ENCODE measurements at regions not wholly inside any gene's neighbourhood (a gene's known extent, or its start where the extent isn't known, plus 50 kb on each side); places are given as distances from the start of the nearest gene placed in this dataset.

DNA sequence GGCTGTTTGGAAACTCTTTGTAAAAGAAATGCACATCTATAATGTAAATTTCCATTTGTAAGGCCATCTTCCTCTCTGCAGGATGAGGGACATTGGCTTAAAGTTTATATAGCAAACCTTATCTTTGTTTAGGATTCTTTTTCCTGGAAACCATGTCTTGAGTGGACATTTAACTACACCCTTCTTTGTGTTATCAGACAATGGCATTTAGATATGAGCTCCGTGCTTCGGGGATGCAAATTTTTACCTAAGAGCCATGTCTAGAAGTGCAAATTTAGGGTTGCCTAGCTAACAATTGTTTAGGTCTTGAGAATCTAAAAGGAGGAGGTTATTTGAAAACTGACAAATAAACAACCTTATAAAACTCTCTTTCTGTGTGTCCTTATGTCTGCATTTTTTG is 623.8 kb downstream of the MMUT start:
- H3K27me3 ChIP-seq (ENCODE audit: insufficient read depth, low read length): no peaks in the 10 kb centered on the region
- no peak for TF ChIP-seq SP1 (IDR thresholded peaks at IDR 0.05; ENCODE audit: low read depth)
- TF ChIP-seq POLR2A (IDR thresholded peaks at IDR 0.05; ENCODE audit: borderline replicate concordance, extremely low read depth, insufficient read depth, insufficient read length): no peak
- no peak for TF ChIP-seq CEBPB (IDR thresholded peaks at IDR 0.05; ENCODE audit: low read depth)
- no peak for TF ChIP-seq ZBTB33 (IDR thresholded peaks at IDR 0.05; ENCODE audit: extremely low read depth, insufficient replicate concordance, low read length)
- TF ChIP-seq EZH2 (IDR thresholded peaks at IDR 0.05): no peak
- no peak for TF ChIP-seq EZH2phosphoT487 (IDR thresholded peaks at IDR 0.05; ENCODE audit: borderline replicate concordance)
- TF ChIP-seq, protein P1, sequence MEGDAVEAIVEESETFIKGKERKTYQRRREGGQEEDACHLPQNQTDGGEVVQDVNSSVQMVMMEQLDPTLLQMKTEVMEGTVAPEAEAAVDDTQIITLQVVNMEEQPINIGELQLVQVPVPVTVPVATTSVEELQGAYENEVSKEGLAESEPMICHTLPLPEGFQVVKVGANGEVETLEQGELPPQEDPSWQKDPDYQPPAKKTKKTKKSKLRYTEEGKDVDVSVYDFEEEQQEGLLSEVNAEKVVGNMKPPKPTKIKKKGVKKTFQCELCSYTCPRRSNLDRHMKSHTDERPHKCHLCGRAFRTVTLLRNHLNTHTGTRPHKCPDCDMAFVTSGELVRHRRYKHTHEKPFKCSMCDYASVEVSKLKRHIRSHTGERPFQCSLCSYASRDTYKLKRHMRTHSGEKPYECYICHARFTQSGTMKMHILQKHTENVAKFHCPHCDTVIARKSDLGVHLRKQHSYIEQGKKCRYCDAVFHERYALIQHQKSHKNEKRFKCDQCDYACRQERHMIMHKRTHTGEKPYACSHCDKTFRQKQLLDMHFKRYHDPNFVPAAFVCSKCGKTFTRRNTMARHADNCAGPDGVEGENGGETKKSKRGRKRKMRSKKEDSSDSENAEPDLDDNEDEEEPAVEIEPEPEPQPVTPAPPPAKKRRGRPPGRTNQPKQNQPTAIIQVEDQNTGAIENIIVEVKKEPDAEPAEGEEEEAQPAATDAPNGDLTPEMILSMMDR (IDR thresholded peaks at IDR 0.05 in 2 of 3, conservative IDR thresholded peaks at IDR 0.05 in 1 of 3; ENCODE audit: borderline replicate concordance in 1 of 3, insufficient read depth in 1 of 3, low read depth in 2 of 3, low read length in 2 of 3): no peak
- no peak for TF ChIP-seq FOSL1 (IDR thresholded peaks at IDR 0.05; ENCODE audit: low read depth)
- TF ChIP-seq ZNF274 (IDR thresholded peaks at IDR 0.05; ENCODE audit: low read depth, low read length): no peak
- TF ChIP-seq JUND (IDR thresholded peaks at IDR 0.05): no peak
- TF ChIP-seq, protein P2, sequence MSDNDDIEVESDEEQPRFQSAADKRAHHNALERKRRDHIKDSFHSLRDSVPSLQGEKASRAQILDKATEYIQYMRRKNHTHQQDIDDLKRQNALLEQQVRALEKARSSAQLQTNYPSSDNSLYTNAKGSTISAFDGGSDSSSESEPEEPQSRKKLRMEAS (IDR thresholded peaks at IDR 0.05): no peak
- TF ChIP-seq ATF3 (IDR thresholded peaks at IDR 0.05): no peak
- TF ChIP-seq SRF (IDR thresholded peaks at IDR 0.05; ENCODE audit: low read depth): no peak
- no peak for TF ChIP-seq CBX3 (IDR thresholded peaks at IDR 0.05; ENCODE audit: low read depth)
- TF ChIP-seq ELF1 (IDR thresholded peaks at IDR 0.05; ENCODE audit: borderline replicate concordance, low read depth): no peak
- no peak for TF ChIP-seq ZFX (IDR thresholded peaks at IDR 0.05)
- TF ChIP-seq EGR1 (IDR thresholded peaks at IDR 0.05; ENCODE audit: low read depth): no peak
- H3K9me2 ChIP-seq (ENCODE audit: insufficient read depth): no peaks in the 10 kb centered on the region
- no peak overlapping the region for H3K27ac ChIP-seq (ENCODE audit: low read depth, low read length)
- ChIA-PET CTCF (interaction anchor here (1.5 kb wide), 1 partner anchor 571 kb away, joined by 4 read pairs; no protein-coding TSS in a partner anchor), RAD21 (ENCODE audit: low non-redundant PET in 1 of 2, low total read pairs in 2 of 2, uncharacterized antibody in 2 of 2, unreplicated experiment in 2 of 2) (no interaction called here), POLR2A (no interaction called here)
- no peak for ATAC-seq
- peaks cover 9 to 17% of the 10 kb centered on the region in 2 experiments; a peak in 3 of 4 replicates for H3K4me1 ChIP-seq (ENCODE audit: control insufficient read depth in 1 of 2, insufficient read depth in 2 of 2, low read length in 2 of 2)
- H3K9ac ChIP-seq (ENCODE audit: low read length): no peak overlapping the region
- H3K4me2 ChIP-seq (ENCODE audit: low read length): no peak overlapping the region
- intact Hi-C loops (cut with micrococcal nuclease): no loop called here
- no peaks in the 10 kb centered on the region for H3K79me2 ChIP-seq (ENCODE audit: insufficient read depth, low read length)
- H2AFZ ChIP-seq (ENCODE audit: low read depth, low read length, poor library complexity, severe bottlenecking): no peak overlapping the region
- no peaks in the 10 kb centered on the region for H4K20me1 ChIP-seq (ENCODE audit: insufficient read depth)
- H3K9me3 ChIP-seq (ENCODE audit: control insufficient read depth in 1 of 2, insufficient read depth in 1 of 2, low read depth in 1 of 2, low read length in 2 of 2): peaks cover 5 to 8% of the 10 kb centered on the region in 2 experiments; a peak in 2 of 4 replicates
- no peak overlapping the region for H3K4me3 ChIP-seq (replicated peaks in 1 of 2; ENCODE audit: low read depth in 1 of 2, low read length in 2 of 2)
- DNase-seq (ENCODE audit: low read depth, low spot score): no peak
- no TSS peak for BruUV-seq (replicated peaks)
- no peaks in the 10 kb centered on the region; a peak in 1 of 4 replicates for H3K36me3 ChIP-seq (ENCODE audit: control insufficient read depth in 1 of 2, insufficient read depth in 2 of 2, low read length in 2 of 2)
